NCI-H2196 treated with DMSO at 0.1 percent for 48 hours (cell line): ENCODE measurements at regions not wholly inside any gene's neighbourhood (a gene's known extent, or its start where the extent isn't known, plus 50 kb on each side); places are given as distances from the start of the nearest gene placed in this dataset.
"Not testable (repeated sequence)": the region's sequence is repeated elsewhere in the genome, so short reads cannot be mapped to it uniquely, and the experiment has no call there.

ENCODE experiments used
- DNase-seq: peaks from one replicate; lab custom pipeline; 2025; ENCODE audit not compliant: unreplicated experiment; lab: John Stamatoyannopoulos, UW

- no peak for DNase-seq
Measured at GRCh38 chr20:58043236-58044140, 185.0 kb downstream of the ANKRD60 start.

- DNase-seq, result no peak
Measured at GRCh38 chr20:58042591-58042990, 185.9 kb downstream of the ANKRD60 start.

- DNase-seq, result no peak
Measured at GRCh38 chr20:58040447-58041290, 187.8 kb downstream of the ANKRD60 start.

DNA sequence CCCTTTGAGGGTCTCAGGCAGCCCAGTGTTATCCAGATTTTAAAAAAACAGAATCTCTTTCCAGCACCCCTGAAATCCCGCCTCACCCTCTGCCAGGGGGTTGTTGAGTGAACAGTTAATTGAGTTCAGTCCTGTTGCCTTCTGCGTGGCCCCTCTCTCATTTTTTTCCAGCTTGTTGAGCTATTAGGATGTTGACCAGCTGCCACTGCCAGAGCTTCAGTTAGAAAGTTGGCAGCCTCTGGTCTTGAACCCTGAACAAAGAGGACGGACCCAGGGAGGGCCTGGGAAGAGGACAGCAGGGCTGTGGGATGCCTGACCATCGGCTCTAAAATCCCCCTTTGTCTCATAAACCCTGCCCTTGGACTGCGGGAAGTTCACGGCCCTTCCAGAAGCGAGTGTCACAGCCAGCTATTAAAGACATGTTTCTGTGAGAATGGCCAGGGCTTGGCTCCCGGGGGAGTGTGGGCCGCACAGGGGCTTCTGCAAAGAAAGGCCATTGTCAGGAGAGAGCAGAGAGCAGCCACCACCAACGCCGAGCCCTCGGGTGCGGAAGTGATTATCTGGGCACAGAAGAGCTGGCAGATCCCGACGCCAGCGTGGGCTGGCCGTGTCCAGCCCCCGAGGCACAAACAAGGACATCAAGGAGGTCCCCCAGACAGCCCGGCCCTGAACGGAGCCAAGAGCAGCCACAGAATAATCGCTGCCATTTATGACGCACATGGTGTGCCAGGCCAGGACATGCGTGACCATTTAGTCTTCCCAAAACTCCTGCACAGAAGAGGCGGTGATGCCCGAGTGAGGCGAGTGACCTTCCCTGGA lies 189.0 kb downstream of the ANKRD60 start:
- DNase-seq, result no peak

- no peak for DNase-seq
Measured at GRCh38 chr20:58038123-58038654, 190.3 kb downstream of the ANKRD60 start.

- DNase-seq, result no peak
Measured at GRCh38 chr20:58037631-58038030, 190.8 kb downstream of the ANKRD60 start.

DNA sequence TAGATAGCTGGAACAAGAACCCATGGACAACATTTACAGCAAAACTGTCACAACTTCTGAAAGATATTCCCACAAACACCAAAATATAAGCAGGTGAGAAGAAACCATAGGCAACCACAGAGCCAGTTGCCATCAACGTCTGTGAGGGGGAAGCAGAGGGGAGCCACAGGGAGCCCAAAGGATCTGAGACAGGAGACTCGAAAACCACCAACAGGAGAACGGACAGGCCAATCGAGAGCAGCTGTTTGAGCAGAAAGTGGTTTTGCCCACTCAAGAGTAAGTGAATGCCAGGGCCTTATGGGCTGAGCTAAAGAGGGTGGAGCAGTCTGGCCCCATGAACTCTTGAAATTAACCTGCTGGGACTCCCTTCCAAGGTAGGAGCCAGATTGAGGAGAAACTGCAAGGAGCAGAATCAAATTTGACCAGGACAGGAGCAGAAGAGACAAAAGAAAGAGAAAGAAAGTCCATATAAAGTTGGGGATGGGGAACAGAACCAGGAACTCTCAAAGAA lies 195.4 kb downstream of the ANKRD60 start:
- DNase-seq, result no peak

- DNase-seq, result no peak
Measured at GRCh38 chr20:58032599-58032998, 195.9 kb downstream of the ANKRD60 start.

- DNase-seq, result not testable (repeated sequence)
Measured at GRCh38 chr20:58031350-58031749, 197.1 kb downstream of the ANKRD60 start.

DNA sequence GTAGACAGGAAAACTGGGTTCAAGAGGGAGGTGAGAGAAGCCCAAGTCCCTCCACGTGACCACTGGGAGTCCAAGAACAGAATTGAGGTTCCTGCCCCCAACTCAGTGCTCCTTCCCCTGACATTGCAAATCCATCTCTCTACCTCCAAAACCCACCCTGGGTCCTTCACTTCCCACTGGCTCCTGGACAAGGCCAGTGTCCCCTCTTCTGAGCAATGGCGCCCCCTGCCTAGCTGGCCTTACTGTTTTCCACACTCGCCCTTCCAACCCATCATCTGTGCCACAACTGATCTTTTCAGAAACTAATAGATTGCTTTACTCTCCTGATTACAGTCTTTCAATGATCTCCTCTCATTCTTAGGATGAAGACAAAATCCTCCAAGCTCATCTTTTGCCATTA lies 200.3 kb downstream of the ANKRD60 start:
- no peak for DNase-seq

DNA sequence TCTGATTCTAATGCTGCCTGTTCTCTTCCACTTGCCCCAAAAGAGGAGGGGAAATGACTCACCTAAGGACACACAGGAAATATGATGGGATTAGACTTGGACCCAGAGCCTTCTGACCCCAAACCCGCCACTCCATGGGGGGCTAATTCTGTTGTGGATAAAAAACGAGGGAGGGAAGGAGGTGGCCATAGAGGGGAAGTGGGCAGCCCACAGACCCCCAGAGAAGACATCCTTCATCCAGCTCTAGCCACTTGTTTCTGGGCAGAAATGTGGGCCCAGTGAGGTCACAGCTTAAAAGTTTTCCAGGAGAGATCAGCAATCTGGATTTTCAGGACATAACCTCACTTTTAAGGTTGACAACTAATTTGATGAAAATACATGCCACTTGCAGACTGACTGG lies 202.1 kb downstream of the ANKRD60 start:
- no peak for DNase-seq

DNA sequence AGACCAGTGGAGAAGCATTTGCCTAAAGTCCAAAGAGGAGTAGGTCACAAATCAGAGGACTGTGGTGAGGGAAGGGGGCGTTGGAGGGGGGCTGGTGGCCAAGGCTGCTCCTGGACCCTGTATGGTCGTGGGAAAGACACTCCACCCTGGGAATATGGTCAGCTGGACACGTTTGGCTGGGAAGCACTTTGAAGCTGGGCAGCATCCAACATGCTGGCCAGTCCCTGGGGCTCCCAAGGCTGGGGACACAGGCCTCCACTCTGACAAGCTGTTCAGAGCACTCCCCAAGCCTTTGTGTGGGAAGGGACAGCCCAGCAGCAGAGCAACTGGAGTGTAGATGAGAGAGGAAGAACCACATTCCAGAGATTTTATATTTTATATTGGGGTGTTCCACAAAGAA lies 203.2 kb downstream of the ANKRD60 start:
- no peak for DNase-seq

DNA sequence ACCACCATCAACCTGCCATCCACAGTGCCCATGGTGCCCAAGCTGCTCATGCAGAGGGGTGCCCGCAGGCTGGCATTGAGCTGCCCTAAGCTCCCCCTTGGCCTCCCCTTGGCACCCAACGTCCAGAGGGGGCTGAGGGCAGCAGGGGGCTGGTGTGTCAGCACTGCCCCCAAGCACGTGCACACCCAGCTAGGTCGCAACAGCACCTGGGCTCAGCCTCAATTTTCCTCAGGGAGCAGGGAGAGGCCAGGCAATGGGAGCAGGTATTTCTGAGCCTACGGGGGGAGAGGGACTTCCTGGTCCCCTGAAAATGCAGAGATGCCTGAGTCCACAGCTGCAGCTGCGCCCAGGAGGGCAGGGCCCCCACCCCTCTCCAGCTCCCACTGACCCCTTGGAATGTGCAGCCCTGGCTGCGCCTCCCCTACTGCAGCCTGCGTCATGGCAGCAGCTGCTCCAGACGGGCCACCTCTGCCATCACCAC lies 204.2 kb downstream of the ANKRD60 start:
- DNase-seq, result no peak

DNA sequence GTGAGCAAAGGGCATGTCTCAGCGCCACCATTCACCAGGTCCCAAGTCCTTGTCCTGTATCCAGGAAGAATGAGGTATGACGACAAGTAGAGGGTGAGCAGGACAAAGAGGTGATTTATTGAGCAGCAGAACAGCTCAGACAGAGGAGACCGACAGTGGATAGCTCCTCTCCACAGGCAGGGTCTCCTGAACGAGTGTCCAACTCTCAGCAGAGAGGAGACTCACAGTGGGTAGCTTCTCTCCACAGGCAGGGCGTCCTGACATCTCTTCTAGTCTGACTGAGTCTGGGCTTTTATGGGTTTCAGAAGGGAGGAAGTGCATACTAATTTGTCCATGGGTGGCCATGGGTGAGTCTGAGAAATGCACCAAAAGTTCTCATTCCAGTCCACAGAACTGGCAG lies 204.7 kb downstream of the ANKRD60 start:
- DNase-seq, result no peak

DNA sequence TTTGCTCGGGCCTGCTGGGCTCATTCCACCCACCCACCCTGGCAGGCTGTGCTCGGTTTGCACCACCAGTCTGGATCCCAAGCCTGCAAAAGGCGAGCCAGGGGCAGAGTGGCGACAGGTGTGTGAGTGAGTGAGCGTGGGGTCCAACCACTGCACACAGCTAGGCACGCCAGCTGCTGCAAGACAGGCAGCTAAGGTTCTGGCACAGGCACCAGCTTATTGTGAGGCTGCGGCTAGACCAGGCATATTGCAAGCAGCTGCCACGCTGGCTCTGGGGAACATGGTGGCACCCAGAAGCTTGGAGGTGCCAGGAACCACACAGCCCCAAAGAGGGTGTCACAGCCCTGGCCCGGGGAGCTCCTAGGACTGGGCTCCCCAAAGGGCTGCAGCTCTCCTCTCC lies 205.1 kb downstream of the ANKRD60 start:
- no peak for DNase-seq

GRCh38 chr20:58022711-58023110 lies 205.7 kb downstream of the ANKRD60 start:
- no peak for DNase-seq

DNA sequence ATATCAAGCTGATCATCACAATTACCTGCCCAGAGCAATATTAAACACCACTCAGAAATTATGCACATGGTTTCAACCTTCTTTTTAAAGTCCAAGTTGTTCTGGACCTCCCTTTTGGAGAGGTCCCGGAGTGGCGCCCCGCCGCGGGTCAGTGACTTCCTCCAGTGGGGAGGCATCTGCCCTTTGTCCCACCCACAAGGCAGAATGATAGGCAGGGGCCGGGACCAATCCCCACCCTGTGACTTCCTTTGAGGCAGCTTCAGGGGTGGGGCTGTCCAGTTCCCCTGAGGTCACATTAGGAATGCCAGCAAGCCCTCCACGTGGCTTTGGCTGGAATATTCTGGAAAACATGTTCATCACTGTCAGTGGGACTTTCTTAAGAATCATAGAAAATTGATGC lies 207.0 kb downstream of the ANKRD60 start:
- no peak for DNase-seq

DNA sequence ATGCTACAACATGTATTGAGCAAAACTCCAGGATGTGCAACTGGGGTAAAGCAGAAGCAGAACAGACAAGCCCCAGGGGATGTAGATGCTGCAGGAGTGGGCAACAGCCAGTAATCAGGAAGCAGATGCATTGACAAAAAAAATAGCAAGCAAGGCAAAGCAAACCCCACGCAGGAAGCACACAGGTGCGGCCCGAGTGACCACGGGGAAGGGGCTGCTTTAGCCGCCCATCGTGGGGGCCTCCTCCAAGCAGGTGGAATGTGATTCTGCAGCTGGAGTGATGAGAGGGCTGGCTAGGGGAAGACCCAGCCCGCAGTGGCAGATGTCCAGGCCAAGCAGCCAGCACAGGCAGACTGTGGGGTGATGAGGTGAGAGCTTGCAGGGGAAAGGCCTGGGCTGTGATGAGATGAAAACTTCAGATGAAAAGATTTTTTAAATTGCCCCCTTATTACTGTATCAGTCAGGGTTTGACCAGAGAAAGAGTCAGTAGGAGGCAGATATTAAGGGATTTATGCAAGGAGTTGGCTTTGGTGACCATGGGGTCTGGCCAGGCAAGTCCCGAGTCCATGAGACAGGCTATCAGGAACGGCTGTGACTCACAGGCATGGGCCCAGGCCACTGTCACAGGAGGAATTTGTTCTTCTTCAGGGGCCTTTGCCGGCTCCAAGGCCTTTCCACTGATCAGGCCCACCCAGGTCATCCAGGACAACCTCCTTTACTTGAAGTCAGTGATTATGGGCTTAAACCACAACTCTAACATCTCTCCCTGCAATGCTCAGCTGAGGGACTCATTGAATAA lies 207.6 kb downstream of the ANKRD60 start:
- DNase-seq, result no peak

GRCh38 chr20:58019850-58020625 lies 208.4 kb downstream of the ANKRD60 start:
- no peak for DNase-seq
